OCI-LY7 (cell line): ENCODE measurements at regions not wholly inside any gene's neighbourhood (a gene's known extent, or its start where the extent isn't known, plus 50 kb on each side); places are given as distances from the start of the nearest gene placed in this dataset.

Experiments used
- BruUV-seq: library from RNA; stranded (reverse); fragments of 400-500 nt; replicated peaks from 2 replicates; lab custom pipeline; 2021; lab: Mats Ljungman, UMichigan
- CTCF ChIA-PET: fragments of 300-600 bp; sonication (Branson Sonifier 250); formaldehyde crosslinking; loops from one replicate; lab custom pipeline; 2022; ENCODE audit warnings: antibody characterized with exemption; ENCODE audit not compliant: unreplicated experiment; lab: Charles Lee
- POLR2A ChIA-PET: fragments of 300-600 bp; sonication (Branson Sonifier 250); formaldehyde crosslinking; loops from one replicate; lab custom pipeline; 2022; ENCODE audit warnings: antibody characterized with exemption; lab: Charles Lee
- DNase-seq: peaks from one replicate; pipeline ENCODE4 v3.0.0-alpha.2; 2015; ENCODE audit warnings: low spot score
- H2AFZ ChIP-seq: fragments of 200-600 bp; sonication (generic), shearing (Covaris generic); 2 replicates; pipeline ENCODE4 v1.6.1; 2014; ENCODE audit warnings: mild to moderate bottlenecking, antibody characterized with exemption, low read length, moderate library complexity
- H3K27ac ChIP-seq: fragments of 200-600 bp; sonication (generic); 2 replicates; pipeline ENCODE4 v1.5.1; 2014; ENCODE audit warnings: mixed run types, low read depth, mild to moderate bottlenecking, moderate library complexity, low read length, inconsistent platforms; ENCODE audit not compliant: poor library complexity, severe bottlenecking
- H3K36me3 ChIP-seq: fragments of 200-600 bp; sonication (generic); 2 replicates; pipeline ENCODE4 v1.6.1; 2014; ENCODE audit warnings: mild to moderate bottlenecking, antibody characterized with exemption, low read length, moderate library complexity, mixed read lengths; ENCODE audit not compliant: insufficient read depth
- H3K4me1 ChIP-seq: fragments of 200-600 bp; sonication (generic); 2 replicates; pipeline ENCODE4 v1.5.1; 2014; ENCODE audit warnings: mild to moderate bottlenecking, low read length; ENCODE audit not compliant: insufficient read depth, poor library complexity, severe bottlenecking
- H3K4me2 ChIP-seq: fragments of 200-600 bp; sonication (generic); 2 replicates; pipeline ENCODE4 v1.6.1; 2014; ENCODE audit warnings: mild to moderate bottlenecking, low read length
- H3K4me3 ChIP-seq: fragments of 200-600 bp; sonication (generic); 2 replicates; pipeline ENCODE4 v1.5.1; 2014; ENCODE audit warnings: mild to moderate bottlenecking, low read depth, low read length; ENCODE audit not compliant: poor library complexity, severe bottlenecking
- H3K79me2 ChIP-seq: fragments of 200-600 bp; sonication (generic); 2 replicates; pipeline ENCODE4 v1.6.1; 2016; ENCODE audit warnings: low read depth, mild to moderate bottlenecking, low read length, moderate library complexity, mixed read lengths; ENCODE audit not compliant: insufficient read depth
- H3K9me2 ChIP-seq: fragments of 200-600 bp; sonication (generic); 2 replicates; pipeline ENCODE4 v1.6.1; 2016; ENCODE audit warnings: mild to moderate bottlenecking, low read length, mixed read lengths; ENCODE audit not compliant: insufficient read depth
- H3K9me3 ChIP-seq: fragments of 200-600 bp; sonication (generic); 2 replicates; pipeline ENCODE4 v1.6.1; 2014; ENCODE audit warnings: mild to moderate bottlenecking, mixed run types, low read length, mixed read lengths
- H4K20me1 ChIP-seq: fragments of 200-600 bp; sonication (generic); 2 replicates; pipeline ENCODE4 v1.6.1; 2014; ENCODE audit warnings: mild to moderate bottlenecking, antibody characterized with exemption, low read length, moderate library complexity, mixed read lengths; ENCODE audit not compliant: insufficient read depth
- EZH2phosphoT487 ChIP-seq: fragments of 200-600 bp; sonication (generic); IDR thresholded peaks from 2 replicates; pipeline ENCODE4 v1.6.1; 2018; ENCODE audit warnings: low read depth, borderline replicate concordance, mild to moderate bottlenecking, mixed run types, antibody characterized with exemption, low read length, moderate library complexity, mixed read lengths
- intact Hi-C: fragments of 100-400 bp; cut with micrococcal nuclease; formaldehyde crosslinking; loops from one replicate; pipeline ENCODE4 v1.10.0; 2022; ENCODE audit not compliant: unreplicated experiment
- TF ChIP-seq, protein P1 (sequence below): fragments of 200-600 bp; sonication (generic); conservative IDR thresholded peaks from 2 replicates; pipeline ENCODE4 v1.5.1; 2014; ENCODE audit warnings: mild to moderate bottlenecking, antibody characterized with exemption, low read length, moderate library complexity, mixed read lengths

- intact Hi-C loops: loop anchor here (10.0 kb wide), 1 partner anchor 221 kb away; no protein-coding TSS in a partner anchor
- ChIA-PET CTCF (no interaction called here), POLR2A (interaction anchor here (0.6 kb wide), 1 partner anchor 58 kb away, joined by 6 read pairs; no protein-coding TSS in a partner anchor)
Observed at GRCh38 chr18:57855551-57855950, 52.4 kb upstream of the ATP8B1 start.

GRCh38 chr18:57854726-57855125 is 51.6 kb upstream of the ATP8B1 start:
- POLR2A ChIA-PET: no interaction called here
- Histone ChIP-seq H3K4me2 (no peak overlapping the region), H3K9me2 (no peaks in the 10 kb centered on the region), H3K4me1 (no peaks in the 10 kb centered on the region), H3K79me2 (no peaks in the 10 kb centered on the region), H2AFZ (no peak overlapping the region), H3K4me3 (no peak overlapping the region), H3K9me3 (no peaks in the 10 kb centered on the region), H3K36me3 (no peaks in the 10 kb centered on the region), H4K20me1 (no peaks in the 10 kb centered on the region), H3K27ac (no peak overlapping the region)
- CTCF ChIA-PET: no interaction called here
- BruUV-seq: no TSS peak
- intact Hi-C loops: loop anchor here (10.0 kb wide), 1 partner anchor 220 kb away; no protein-coding TSS in a partner anchor
- DNase-seq: no peak
- TF ChIP-seq, protein P1, sequence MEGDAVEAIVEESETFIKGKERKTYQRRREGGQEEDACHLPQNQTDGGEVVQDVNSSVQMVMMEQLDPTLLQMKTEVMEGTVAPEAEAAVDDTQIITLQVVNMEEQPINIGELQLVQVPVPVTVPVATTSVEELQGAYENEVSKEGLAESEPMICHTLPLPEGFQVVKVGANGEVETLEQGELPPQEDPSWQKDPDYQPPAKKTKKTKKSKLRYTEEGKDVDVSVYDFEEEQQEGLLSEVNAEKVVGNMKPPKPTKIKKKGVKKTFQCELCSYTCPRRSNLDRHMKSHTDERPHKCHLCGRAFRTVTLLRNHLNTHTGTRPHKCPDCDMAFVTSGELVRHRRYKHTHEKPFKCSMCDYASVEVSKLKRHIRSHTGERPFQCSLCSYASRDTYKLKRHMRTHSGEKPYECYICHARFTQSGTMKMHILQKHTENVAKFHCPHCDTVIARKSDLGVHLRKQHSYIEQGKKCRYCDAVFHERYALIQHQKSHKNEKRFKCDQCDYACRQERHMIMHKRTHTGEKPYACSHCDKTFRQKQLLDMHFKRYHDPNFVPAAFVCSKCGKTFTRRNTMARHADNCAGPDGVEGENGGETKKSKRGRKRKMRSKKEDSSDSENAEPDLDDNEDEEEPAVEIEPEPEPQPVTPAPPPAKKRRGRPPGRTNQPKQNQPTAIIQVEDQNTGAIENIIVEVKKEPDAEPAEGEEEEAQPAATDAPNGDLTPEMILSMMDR: no peak
- TF ChIP-seq EZH2phosphoT487: no peak

More at GRCh38 chr18:57855551-57855950, 52.4 kb upstream of the ATP8B1 start:
- Histone ChIP-seq H3K9me3 (no peaks in the 10 kb centered on the region), H3K4me3 (no peak overlapping the region), H3K4me2 (no peak overlapping the region), H2AFZ (no peak overlapping the region), H3K79me2 (no peaks in the 10 kb centered on the region), H3K9me2 (no peaks in the 10 kb centered on the region), H3K4me1 (no peaks in the 10 kb centered on the region), H3K36me3 (no peaks in the 10 kb centered on the region), H4K20me1 (no peaks in the 10 kb centered on the region), H3K27ac (no peak overlapping the region)
- BruUV-seq: no TSS peak
- TF ChIP-seq EZH2phosphoT487: no peak
- TF ChIP-seq, protein P1: no peak
- DNase-seq: no peak

GRCh38 chr18:57853864-57854263 is 50.7 kb upstream of the ATP8B1 start:
- TF ChIP-seq, protein P1: no peak
- TF ChIP-seq EZH2phosphoT487: no peak
- Histone ChIP-seq H3K9me2 (no peaks in the 10 kb centered on the region), H3K36me3 (no peaks in the 10 kb centered on the region), H3K27ac (no peak overlapping the region), H4K20me1 (no peaks in the 10 kb centered on the region), H3K4me2 (no peak overlapping the region), H3K79me2 (no peaks in the 10 kb centered on the region), H3K4me3 (no peak overlapping the region), H3K4me1 (no peaks in the 10 kb centered on the region), H3K9me3 (no peaks in the 10 kb centered on the region), H2AFZ (no peak overlapping the region)
- BruUV-seq: no TSS peak
- intact Hi-C loops: loop anchor here (10.0 kb wide), 1 partner anchor 219 kb away; no protein-coding TSS in a partner anchor
- CTCF ChIA-PET: no interaction called here
- DNase-seq: no peak
- POLR2A ChIA-PET: no interaction called here
